GM19468 (cell line): ENCODE measurements at regions not wholly inside any gene's neighbourhood (a gene's known extent, or its start where the extent isn't known, plus 50 kb on each side); places are given as distances from the start of the nearest gene placed in this dataset.

ENCODE experiments used
- ATAC-seq: cut with Tn5 transposase; IDR thresholded peaks from one replicate; pipeline ENCODE4 v1.9.1; 2021; ENCODE audit warnings: mild to moderate bottlenecking, moderate library complexity, moderate number of reproducible peaks; ENCODE audit not compliant: unreplicated experiment; ENCODE audit errors: extremely low read depth

GRCh38 chr22:47657224-47657623 is 894.8 kb downstream of the TBC1D22A start:
- no peak for ATAC-seq

- ATAC-seq, result no peak
Measured at GRCh38 chr22:47656806-47657205, 894.4 kb downstream of the TBC1D22A start.

- no peak for ATAC-seq
Measured at GRCh38 chr22:47655930-47656329, 893.5 kb downstream of the TBC1D22A start.

DNA sequence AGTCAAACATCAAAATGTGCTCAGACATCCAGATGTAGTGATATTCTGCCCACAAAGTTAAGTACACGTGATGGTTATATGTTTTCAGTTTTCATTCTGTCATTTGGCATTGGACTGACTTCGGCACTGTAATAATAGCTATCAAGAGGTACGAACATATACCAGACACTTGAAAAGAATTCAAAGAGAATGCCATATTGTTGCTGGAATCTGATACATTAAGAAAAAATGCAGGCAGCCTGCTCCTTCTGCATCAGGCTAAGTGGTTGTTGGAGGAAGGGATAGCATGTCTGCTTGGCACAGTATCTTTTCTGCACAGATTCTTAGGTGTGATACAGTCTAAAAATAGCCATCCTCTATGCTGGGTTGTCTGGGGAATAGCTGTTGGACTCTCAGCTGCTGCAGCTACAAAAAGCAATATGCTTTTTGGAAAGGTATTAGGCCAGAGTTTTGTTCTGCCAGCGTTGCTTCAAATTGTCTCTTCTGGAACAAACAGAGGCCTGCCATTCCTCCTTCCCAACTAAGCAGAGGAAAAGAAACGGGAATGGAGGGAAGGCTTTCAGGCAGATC is 892.6 kb downstream of the TBC1D22A start:
- no peak for ATAC-seq

DNA sequence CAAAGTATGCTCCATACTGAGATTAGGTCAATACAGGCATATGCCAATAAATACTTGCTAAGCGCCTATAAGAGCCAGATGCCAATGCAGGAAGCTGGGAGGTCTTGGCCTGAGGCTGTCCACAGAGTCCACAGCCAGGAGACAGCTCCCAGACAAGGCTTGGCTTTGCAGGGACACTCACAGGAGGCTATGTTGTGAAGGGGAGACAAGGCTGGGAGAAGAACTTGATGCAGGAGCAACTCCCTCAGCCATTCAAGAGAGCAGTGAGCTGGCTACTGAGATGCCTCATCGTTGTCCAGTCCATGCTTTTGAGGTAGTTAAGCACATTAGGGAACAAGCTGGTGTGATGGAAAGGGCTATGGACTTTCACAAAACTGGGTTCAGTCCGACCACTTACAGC is 891.5 kb downstream of the TBC1D22A start:
- no peak for ATAC-seq

GRCh38 chr22:47651216-47651987 is 889.0 kb downstream of the TBC1D22A start:
- no peak for ATAC-seq

- ATAC-seq, result no peak
Measured at GRCh38 chr22:47647720-47648119, 885.3 kb downstream of the TBC1D22A start.

GRCh38 chr22:47647181-47647580 is 884.7 kb downstream of the TBC1D22A start:
- no peak for ATAC-seq

GRCh38 chr22:47645923-47646322 is 883.5 kb downstream of the TBC1D22A start:
- no peak for ATAC-seq

DNA sequence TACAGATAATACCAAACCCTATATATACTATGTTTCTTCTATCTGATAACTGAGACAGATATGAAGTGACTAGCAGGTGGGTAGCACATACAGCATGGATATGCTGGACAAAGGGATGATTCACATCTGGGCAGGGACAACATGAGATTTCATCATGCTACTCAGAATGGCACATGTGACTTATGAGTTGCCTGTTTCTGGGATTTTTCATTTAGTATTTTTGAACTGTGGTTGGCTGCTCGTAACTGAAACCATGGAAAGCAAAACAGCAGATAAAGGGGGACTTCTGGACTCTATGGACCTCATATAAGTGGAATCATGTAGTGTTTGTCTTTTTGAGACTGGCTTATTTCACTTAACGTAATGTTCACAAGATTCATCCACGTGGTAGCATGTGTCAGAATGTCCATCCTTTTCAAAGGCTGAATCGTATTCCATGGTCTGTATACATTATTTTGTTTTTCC is 883.0 kb downstream of the TBC1D22A start:
- no peak for ATAC-seq

GRCh38 chr22:47634347-47634746 is 871.9 kb downstream of the TBC1D22A start:
- ATAC-seq, result no peak

GRCh38 chr22:47633111-47633510 is 870.7 kb downstream of the TBC1D22A start:
- ATAC-seq, result no peak

- ATAC-seq, result no peak
Measured at GRCh38 chr22:47632701-47633100, 870.3 kb downstream of the TBC1D22A start.

GRCh38 chr22:47631571-47632102 is 869.2 kb downstream of the TBC1D22A start:
- ATAC-seq, result no peak

- ATAC-seq, result no peak
Measured at GRCh38 chr22:47630741-47631534, 868.5 kb downstream of the TBC1D22A start.

DNA sequence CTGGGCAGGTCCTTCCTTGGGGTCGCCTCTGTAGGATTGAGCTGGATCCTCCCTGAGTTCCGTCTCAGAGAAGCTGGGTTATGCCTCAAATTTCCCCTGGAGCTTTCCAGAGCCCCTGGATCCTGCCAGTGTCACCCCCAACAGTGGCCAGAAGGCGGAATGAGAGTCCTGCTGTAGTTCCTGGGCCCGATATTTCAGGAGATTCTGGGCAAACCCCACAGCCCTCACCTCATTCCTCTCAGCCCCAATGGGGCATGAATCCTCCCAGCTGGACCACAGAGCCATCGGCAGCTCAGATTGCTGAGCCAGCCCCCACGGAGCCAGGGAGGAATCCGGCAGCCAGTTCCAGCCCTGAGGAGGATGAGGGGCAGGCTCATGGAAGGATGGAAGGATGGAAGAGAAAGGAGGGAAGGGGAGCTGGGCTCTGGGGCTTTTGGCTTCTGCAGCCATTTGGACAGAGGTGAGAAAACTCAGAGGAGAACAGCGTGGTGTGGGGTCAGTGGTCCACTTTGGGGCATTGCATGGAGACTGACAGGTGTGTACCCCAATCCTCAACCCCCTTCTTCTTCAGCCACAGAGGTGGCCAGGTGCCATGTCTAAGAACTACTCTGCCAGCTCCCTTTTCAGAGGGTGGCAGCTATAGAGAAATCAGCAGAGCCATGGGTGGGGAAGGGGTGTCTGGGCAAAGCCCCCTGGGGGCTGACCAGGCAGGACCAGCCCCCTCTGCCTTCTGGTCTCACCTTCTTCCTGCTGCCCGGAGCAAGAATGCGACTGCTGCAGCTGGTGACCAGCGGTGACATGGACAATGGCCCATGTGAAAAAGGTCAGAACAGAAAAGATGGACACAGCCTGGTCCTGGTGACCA is 867.6 kb downstream of the TBC1D22A start:
- ATAC-seq, result no peak

- no peak for ATAC-seq
Measured at GRCh38 chr22:47629273-47629711, 866.8 kb downstream of the TBC1D22A start.

- no peak for ATAC-seq
Measured at GRCh38 chr22:47628477-47629272, 866.2 kb downstream of the TBC1D22A start.
